Pancreas (tissue), 10 donors: ENCODE measurements at regions not wholly inside any gene's neighbourhood (a gene's known extent, or its start where the extent isn't known, plus 50 kb on each side); places are given as distances from the start of the nearest gene placed in this dataset.

Experiments
- ATAC-seq, 4 donors: fragments of 200-7000 bp; cut with Tn5 transposase; one replicate each; pipeline versions ENCODE4 v1.8.0 to v1.9.1; 2020; ENCODE audit warnings: mild to moderate bottlenecking in 4 of 4, moderate library complexity in 4 of 4
- DNase-seq, 6 donors: peaks; one replicate each; pipeline ENCODE4 v3.0.0-alpha.2; 2020
- FAIRE-seq: peaks from 2 replicates; lab custom pipeline; 2012; peaks lifted over from hg19 to GRCh38; lab: Jason Lieb, UNC
- H3K27ac ChIP-seq, 4 donors: fragments of 200-600 bp; sonication (generic); 1 replicate in 3 of 4; 2 replicates in 1 of 4; pipeline versions ENCODE4 v1.5.0 to v1.8.0; 2020
- H3K27me3 ChIP-seq, 4 donors: fragments of 200-600 bp; one replicate each; pipeline ENCODE4 v1.8.0; 2021
- H3K36me3 ChIP-seq, 3 donors: fragments of 200-600 bp; sonication (generic) in 1 of 3; one replicate each; pipeline versions ENCODE4 v1.5.0 to v1.8.0; 2020 to 2021
- H3K4me1 ChIP-seq, 3 donors: fragments of 200-600 bp; one replicate each; pipeline ENCODE4 v1.8.0; 2021
- H3K4me3 ChIP-seq, 4 donors: fragments of 200-600 bp; sonication (generic) in 2 of 4; one replicate each; pipeline versions ENCODE4 v1.5.0 to v1.8.0; 2020 to 2021
- H3K9me3 ChIP-seq, 4 donors: fragments of 200-600 bp; one replicate each; pipeline ENCODE4 v1.8.0; 2021
- WGBS, 2 donors: extraction: QIAGEN DNeasy Blood & Tissue Kit; methylation state at CpG; one replicate each; pipeline ENCODE4 v1.1.7; 2013; 5-methylcytosine and 5-hydroxymethylcytosine counted together
- intact Hi-C, 3 donors: fragments of 100-400 bp; cut with DNase I; formaldehyde crosslinking; loops; one replicate each; pipeline versions ENCODE4 v1.11.1 to v1.14.2; 2022
- TF ChIP-seq, protein P1 (sequence below), 4 donors: fragments of 200-600 bp; sonication (generic) in 3 of 4; IDR thresholded peaks; one replicate each; pipeline versions ENCODE4 v1.5.0 to v1.8.0; 2021; ENCODE audit warnings: antibody characterized with exemption in 4 of 4
- donor health status: healthy with polysubstance abuse.
- donor health status: DM: no; HTN: no; CAD: no; lungs with moderate emphysema.
- donor health status: DM: no; HTN: no; CAD: no.
- donor health status: control.
- donor health status: control.
- donor health status: Bipolar disorder and iron deficiency.
- donor health status: DM: yes; HTN: yes; CAD: no.
- donor health status: DM: no; HTN: no; CAD: no.
- donor health status: DM: no; HTN: no; CAD: no.
- donor health status: DM: yes; HTN: yes; CAD: no.

DNA sequence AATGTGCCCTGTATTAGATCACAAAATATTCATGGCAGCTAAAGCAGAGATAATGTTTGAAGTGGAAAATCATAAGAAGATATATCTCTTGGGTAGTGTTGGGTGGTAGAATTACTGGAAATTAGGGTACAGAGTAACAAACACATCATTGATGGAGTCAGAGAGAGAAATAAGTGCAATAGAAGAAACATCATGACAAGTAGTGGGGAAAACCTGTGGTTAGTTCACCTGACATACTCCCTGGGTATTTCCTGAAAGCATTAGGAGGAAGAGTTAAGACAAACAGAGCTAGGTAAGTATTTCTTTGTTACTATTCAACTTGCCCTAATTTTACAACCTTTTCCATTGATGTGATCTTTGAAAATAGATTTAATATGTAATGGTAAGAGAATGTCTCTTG is 691.9 kb upstream of the SOX9 start:
- Histone ChIP-seq H3K27me3 (no peaks in the 10 kb centered on the region), H3K9me3 (no peaks in the 10 kb centered on the region), H3K4me1 (peaks cover 0 to under 1% (median 0%) of the 10 kb centered on the region in 3 donors), H3K36me3 (no peaks in the 10 kb centered on the region), H3K27ac (no peak overlapping the region), H3K4me3 (no peak overlapping the region)
- TF ChIP-seq, protein P1, sequence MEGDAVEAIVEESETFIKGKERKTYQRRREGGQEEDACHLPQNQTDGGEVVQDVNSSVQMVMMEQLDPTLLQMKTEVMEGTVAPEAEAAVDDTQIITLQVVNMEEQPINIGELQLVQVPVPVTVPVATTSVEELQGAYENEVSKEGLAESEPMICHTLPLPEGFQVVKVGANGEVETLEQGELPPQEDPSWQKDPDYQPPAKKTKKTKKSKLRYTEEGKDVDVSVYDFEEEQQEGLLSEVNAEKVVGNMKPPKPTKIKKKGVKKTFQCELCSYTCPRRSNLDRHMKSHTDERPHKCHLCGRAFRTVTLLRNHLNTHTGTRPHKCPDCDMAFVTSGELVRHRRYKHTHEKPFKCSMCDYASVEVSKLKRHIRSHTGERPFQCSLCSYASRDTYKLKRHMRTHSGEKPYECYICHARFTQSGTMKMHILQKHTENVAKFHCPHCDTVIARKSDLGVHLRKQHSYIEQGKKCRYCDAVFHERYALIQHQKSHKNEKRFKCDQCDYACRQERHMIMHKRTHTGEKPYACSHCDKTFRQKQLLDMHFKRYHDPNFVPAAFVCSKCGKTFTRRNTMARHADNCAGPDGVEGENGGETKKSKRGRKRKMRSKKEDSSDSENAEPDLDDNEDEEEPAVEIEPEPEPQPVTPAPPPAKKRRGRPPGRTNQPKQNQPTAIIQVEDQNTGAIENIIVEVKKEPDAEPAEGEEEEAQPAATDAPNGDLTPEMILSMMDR (IDR thresholded peaks at IDR 0.05), result no peak
- ATAC-seq (no peak), FAIRE-seq (no peak), DNase-seq (no peak)
- intact Hi-C loops, result no loop called here

DNA sequence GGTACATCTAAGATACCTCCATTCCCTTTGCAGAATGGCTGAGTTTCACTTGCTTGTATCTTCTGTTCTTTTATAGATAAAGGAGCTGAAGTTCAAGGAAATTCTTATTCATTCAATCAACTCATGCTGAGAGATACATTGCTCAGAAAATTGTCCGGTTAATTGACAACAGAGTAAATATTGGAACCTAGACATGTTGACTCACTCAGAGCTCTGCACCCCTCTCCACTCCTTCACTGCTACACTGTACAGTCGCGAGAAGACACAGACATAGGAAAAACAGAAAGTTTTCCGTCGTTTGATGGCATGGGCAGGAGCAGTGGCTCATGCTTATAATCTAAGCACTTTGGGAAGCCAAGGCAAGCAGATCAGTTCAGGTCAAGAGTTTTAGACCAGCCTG is 690.5 kb upstream of the SOX9 start:
- intact Hi-C loops, result no loop called here
- WGBS, 2 donors, result 53 to 74% methylated on average over 5 of the region's 5 CpGs

DNA sequence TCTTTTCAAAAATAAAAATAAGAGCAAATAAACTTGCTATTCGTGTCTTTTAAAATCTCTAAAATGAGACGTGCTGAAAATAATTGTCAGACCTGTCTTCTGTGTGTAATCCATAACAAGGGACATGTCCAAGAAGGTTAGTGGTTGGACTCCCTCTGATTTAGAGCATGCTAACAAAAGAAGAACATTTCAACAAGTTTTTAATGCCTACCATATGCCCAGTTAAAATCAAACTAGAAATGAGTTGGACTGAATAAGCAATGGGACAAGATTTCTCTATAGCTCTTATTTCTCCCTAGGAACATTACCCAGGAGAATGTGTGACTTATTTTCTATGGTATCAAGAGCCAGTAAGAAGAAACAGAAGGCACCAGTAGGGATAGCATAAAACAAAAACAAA is 689.7 kb upstream of the SOX9 start:
- TF ChIP-seq, protein P1 (IDR thresholded peaks at IDR 0.05), result no peak
- Histone ChIP-seq H3K36me3 (no peaks in the 10 kb centered on the region), H3K27me3 (no peaks in the 10 kb centered on the region), H3K27ac (no peak overlapping the region), H3K9me3 (no peaks in the 10 kb centered on the region), H3K4me1 (peaks cover 5 to 17% (median 7%) of the 10 kb centered on the region in 3 donors), H3K4me3 (no peak overlapping the region)
- 62 to 75% methylated on average over 2 of the region's 2 CpGs for WGBS, 2 donors
- intact Hi-C loops, result no loop called here
- FAIRE-seq (no peak), ATAC-seq (no peak), DNase-seq (no peak)

More for the DNA sequence above, 690.5 kb upstream of the SOX9 start:
- FAIRE-seq (no peak), ATAC-seq (no peak), DNase-seq (no peak)
- Histone ChIP-seq H3K4me3 (no peak overlapping the region), H3K4me1 (peaks cover 5 to 14% (median 7%) of the 10 kb centered on the region in 3 donors), H3K27ac (no peak overlapping the region), H3K27me3 (no peaks in the 10 kb centered on the region), H3K36me3 (no peaks in the 10 kb centered on the region), H3K9me3 (no peaks in the 10 kb centered on the region)
- TF ChIP-seq, protein P1 (IDR thresholded peaks at IDR 0.05), result no peak

DNA sequence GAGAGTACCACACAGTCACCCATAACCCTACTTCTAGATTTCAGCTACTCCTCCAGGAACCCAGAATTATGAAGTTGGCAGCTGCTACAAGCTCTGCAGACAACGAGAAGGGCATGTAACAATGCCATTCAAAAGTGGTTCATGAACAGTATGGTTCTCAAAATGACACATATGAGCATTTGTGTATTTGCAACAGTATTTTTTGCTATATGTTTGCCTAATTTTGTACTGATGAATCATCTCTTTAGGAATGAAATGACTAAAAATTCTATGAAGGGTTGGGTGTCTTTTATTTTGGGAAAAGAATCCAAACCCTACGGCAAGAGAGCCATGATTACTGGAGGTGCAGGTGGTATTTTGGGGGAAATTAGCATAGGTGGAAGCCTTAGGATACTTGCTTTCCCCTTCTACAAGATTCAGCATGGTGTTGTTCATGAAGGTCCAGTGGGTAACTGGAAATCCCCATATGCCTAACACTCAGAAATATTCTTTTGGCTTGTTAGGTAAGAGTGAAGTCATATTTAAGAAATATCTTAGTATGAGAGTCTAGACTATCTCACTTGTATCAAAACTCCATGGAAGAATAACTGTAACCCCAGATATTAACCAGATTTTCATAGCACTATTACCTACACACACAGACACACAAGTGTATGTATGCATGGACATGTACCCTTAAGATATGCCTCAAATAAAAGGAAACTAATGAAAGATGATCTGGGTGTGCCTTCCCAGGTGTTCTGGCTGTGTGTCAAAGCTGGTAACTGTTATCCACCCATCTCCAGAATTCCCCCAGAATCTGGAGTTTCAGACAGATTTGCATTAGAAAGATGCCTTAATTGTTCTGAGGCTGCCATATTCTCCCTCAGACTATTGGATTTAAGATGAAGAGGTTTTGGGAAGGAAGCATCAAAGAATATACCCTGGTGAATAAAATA is 688.2 kb upstream of the SOX9 start:
- FAIRE-seq (no peak), ATAC-seq (no peak), DNase-seq (no peak)
- Histone ChIP-seq H3K9me3 (no peaks in the 10 kb centered on the region), H3K4me3 (no peak overlapping the region), H3K4me1 (peaks cover 5 to 17% (median 7%) of the 10 kb centered on the region in 3 donors), H3K36me3 (no peaks in the 10 kb centered on the region), H3K27ac (no peak overlapping the region), H3K27me3 (no peaks in the 10 kb centered on the region)
- WGBS, 2 donors, result 74 to 86% methylated on average over 2 of the region's 2 CpGs
- TF ChIP-seq, protein P1 (IDR thresholded peaks at IDR 0.05), result no peak
- intact Hi-C loops, result no loop called here

DNA sequence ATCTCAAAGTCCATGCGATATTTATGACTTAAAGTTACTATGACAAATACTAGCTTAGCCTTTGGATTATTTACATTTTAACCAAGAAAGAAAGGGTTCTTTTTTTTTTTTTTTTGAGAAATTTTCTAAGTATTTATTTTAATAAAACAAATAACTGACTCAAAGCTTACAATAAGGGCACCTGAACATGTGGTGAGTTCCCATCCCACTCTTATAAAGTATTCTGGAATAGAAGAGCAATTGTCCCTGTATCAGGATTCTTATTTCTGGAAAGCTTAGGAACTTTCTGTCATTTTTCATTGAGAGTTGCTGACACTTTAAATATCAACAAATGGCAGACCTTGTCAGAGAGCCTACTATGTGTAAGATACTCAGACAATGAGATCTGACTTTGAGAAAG is 686.1 kb upstream of the SOX9 start:
- ATAC-seq (peak; percentile 38 to 68 (median 60)), DNase-seq (peak in 1 of 6 donors; percentile 4), FAIRE-seq (no peak)
- H3K27me3 ChIP-seq, result no peaks in the 10 kb centered on the region
- no peak overlapping the region for H3K4me3 ChIP-seq
- H3K4me1 ChIP-seq, result peaks cover 5 to 17% (median 7%) of the 10 kb centered on the region in 3 donors
- TF ChIP-seq, protein P1 (IDR thresholded peaks at IDR 0.05), result no peak
- no peaks in the 10 kb centered on the region for H3K36me3 ChIP-seq
- H3K9me3 ChIP-seq, result no peaks in the 10 kb centered on the region
- H3K27ac ChIP-seq, result peak overlapping the region in 1 of 4 donors; percentile 45
- 37 to 66% methylated on average over 1 of the region's 1 CpG for WGBS, 2 donors
- intact Hi-C loops, result no loop called here
